ENCODE measurements at regions not wholly inside any gene's neighbourhood (a gene's known extent, or its start where the extent isn't known, plus 50 kb on each side); places are given as distances from the start of the nearest gene placed in this dataset.
A peak's percentile ranks its signal among the peaks of the same experiment; 100 is the strongest.

- DNase-seq (ENCODE audit: low spot score): no peak
These were observed 683.8 kb upstream of the ATXN8OS start for GRCh38 chr13:69423844-69424243.

DNA sequence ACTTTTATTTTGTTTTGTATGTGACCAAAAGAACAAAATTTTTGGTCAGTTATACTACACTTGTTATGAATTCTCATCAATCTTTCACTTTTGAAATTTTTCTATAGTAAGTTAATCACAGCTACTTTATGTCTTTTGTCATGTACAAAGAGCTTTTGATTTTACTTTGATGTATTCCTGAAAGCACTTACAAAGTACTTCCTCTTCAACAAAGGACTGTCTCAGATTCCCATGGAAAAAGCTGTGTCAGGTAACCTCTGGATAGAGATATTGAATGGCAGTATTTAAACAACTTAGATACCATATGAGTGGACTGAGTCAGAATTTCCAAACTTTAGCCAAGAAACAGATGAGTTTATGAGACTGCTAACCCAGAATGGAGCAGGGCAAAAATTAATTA, 689.3 kb upstream of the ATXN8OS start:
- no peak for DNase-seq (ENCODE audit: low spot score)

GRCh38 chr13:69410761-69411160, 696.9 kb upstream of the ATXN8OS start:
- no peak for DNase-seq (ENCODE audit: low spot score)

DNA sequence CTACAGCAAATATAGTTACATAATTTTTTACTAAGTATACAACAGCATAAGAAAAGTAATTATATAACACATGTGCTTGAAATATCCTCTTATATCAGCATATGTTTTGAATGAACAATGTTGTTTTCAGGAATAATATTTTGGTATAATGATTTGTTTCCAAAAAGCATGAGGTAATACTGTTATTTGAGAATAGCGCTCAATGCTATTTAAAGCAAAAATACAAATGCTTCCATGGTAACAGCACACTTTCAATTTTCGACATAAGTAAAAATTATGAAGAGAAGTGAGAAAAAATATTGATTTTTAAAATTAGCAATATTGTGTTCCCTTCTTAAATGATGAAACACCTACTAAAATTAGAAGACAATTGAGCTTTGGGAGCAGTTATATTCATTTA, 715.9 kb upstream of the ATXN8OS start:
- DNase-seq (ENCODE audit: low spot score): no peak

GRCh38 chr13:69389899-69390298, 717.7 kb upstream of the ATXN8OS start:
- no peak for DNase-seq (ENCODE audit: low spot score)

GRCh38 chr13:69373747-69374425, 733.7 kb upstream of the ATXN8OS start:
- no peak for DNase-seq (ENCODE audit: low spot score)

DNA sequence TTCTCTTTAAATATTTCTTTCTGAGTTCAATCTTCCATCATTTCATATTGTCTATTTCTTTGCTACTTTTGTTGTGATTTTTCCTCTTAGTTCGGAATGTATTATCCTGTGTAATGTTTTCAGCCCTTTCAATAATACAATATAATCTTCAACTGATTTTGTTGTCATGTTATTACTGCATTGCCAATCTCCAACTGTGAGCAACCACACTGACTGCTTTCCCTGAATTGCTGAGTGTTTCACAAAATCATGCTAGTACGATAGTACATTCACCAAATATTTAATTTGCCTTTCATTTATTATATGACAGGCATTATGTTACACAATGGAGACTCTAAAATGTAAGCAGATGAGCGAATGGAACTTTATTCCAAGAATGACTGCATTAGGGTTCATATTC, 744.3 kb upstream of the ATXN8OS start:
- DNase-seq (ENCODE audit: low spot score): no peak

GRCh38 chr13:69331245-69331644, 776.4 kb upstream of the ATXN8OS start:
- DNase-seq (ENCODE audit: low spot score): no peak

DNA sequence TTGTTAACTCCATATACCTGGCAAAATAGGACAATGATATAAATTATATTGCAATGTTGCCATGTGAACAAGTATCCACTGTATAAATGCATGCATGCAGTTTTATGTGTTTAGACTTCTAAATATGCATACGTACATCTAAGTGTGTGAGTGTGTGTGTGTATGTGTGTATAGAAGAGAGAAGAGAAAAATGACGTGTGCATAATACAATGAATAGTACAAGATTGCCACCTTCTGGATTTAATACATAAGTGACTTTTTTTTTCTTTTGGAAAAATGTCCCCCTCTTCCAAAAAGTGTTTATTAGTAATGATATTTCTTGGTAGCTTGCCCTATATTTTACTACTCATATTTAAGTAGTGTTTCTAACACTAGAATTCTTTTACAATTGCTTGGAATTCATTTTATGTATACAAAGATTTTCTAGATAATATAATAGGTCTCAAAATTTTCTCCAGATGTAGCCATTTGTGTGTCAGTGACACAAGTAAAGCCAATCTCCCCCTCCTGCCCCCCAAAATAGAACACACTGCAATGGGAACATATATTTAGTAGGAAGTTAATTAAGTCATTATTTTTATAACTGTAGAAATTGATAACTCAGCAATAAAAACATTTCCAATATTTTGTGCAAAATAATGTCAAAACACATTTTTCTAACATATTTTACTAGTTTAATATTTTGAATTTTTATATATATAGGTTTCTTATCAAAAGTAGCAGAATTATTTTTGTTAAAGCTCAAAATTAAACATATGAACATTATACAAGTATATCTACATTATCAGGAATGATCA, 783.3 kb upstream of the ATXN8OS start:
- peak; percentile 8 for DNase-seq (ENCODE audit: low spot score)

- no peak for DNase-seq (ENCODE audit: low spot score)
These were observed 788.0 kb upstream of the ATXN8OS start for GRCh38 chr13:69319656-69320055.

GRCh38 chr13:69315039-69315438, 792.6 kb upstream of the ATXN8OS start:
- no peak for DNase-seq (ENCODE audit: low spot score)

GRCh38 chr13:69306766-69307165, 800.9 kb upstream of the ATXN8OS start:
- DNase-seq (ENCODE audit: low spot score): no peak

DNA sequence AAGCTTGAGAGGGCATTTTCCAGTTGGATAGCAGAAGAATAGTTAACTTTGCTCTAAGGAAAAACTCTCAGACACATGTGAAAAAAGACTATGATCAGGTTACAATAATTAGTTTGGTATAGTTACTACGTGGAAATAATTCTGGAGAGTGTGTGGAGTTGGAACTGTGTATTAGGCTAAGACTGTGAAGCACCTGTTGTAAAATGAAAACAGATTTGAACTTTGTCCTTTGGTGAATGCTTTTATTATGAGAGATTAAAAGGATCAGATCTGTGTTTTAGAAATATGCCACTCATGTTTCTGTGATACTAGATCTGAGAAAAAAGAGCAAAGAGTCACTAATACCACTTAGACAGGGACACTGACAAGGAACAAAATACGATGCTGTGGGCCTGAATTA, 807.5 kb upstream of the ATXN8OS start:
- no peak for DNase-seq (ENCODE audit: low spot score)

GRCh38 chr13:69296130-69296529, 811.5 kb upstream of the ATXN8OS start:
- no peak for DNase-seq (ENCODE audit: low spot score)

DNA sequence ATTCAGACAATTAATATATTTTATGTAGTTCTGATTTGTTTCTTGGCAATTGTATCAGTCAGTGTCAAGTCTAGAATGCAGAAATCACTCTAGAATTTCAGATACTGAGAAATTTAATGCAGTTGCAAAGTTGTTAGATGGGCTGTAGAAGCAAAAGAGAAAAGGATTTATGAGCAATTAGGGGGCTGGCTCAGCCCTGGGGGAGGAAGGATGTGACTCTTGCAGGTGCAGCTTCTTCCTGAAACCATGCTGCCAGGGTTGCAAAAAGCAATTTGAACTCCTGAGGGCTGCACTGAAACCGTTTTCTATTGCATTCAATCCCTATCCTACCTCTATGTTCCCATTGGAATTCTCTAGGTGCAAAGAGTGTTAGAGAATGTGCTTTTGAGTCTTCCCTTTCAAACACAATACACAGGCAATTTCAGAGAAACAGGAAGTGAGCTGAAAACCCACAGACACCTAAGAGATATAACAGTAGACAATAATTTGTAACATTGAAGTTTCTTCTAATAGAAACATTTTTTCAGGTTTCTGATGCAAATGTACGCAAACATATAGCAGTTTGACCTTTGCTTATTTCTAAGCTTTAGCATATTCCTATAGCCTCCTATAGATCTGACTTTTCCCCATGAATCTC, 814.7 kb upstream of the ATXN8OS start:
- no peak for DNase-seq (ENCODE audit: low spot score)

- DNase-seq (ENCODE audit: low spot score): no peak
These were observed 816.2 kb upstream of the ATXN8OS start for GRCh38 chr13:69291292-69291906.

DNA sequence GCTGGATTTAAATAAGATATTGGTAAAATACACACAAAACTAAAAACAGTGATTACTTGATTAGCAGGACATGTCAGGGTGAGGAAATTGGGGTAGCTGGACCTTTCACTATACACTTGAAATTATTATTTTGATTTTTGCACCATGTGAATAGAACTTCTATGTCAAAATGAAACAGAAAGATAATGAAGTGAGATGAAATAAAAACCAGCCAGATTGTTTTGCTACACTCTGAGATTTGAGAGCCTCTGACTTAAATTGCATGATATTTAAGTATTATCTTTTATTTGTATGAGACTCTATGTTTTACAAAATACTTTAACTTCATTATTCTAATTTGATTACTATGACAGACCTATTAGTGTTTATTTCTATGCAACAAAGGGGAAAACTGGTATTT, 819.6 kb upstream of the ATXN8OS start:
- no peak for DNase-seq (ENCODE audit: low spot score)

GRCh38 chr13:69287050-69287698, 820.5 kb upstream of the ATXN8OS start:
- DNase-seq (ENCODE audit: low spot score): no peak

DNA sequence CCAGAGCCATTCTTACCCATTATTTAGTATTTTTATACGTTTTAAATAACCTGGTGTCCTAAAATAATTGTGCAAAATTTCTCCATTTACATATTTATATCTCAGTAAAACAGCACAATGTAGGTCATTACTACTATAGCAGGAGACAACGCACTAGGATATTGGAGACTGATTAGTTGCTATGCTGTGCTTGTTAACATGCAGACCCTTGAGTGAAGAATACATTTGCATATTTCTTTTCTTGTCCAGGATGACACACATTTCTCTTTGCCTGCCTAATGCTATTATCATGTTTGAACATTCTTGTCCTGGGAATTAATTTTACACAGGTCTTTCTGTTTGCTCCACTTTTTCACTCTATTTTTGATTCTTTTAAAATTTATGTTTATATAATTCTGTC, 823.8 kb upstream of the ATXN8OS start:
- no peak for DNase-seq (ENCODE audit: low spot score)

- no peak for DNase-seq (ENCODE audit: low spot score)
These were observed 824.3 kb upstream of the ATXN8OS start for GRCh38 chr13:69283301-69283700.

GRCh38 chr13:69280399-69280798, 827.2 kb upstream of the ATXN8OS start:
- DNase-seq (ENCODE audit: low spot score): no peak

GRCh38 chr13:69279213-69279612, 828.4 kb upstream of the ATXN8OS start:
- DNase-seq (ENCODE audit: low spot score): no peak
